Activated naive CD4-positive, alpha-beta T cell treated with anti-CD3 and anti-CD28 coated beads, Interleukin-2, amount 50 U/mL, for 72 hours (primary cell): ENCODE measurements at regions not wholly inside any gene's neighbourhood (a gene's known extent, or its start where the extent isn't known, plus 50 kb on each side); places are given as distances from the start of the nearest gene placed in this dataset.

ENCODE experiments used
- ATAC-seq, 2 donors: fragments of 150-1000 bp; cut with Tn5 transposase; 2 replicates each; pipeline ENCODE4 v1.10.0; 2021; ENCODE audit warnings: mild to moderate bottlenecking in 2 of 2, moderate library complexity in 2 of 2
- DNase-seq, 2 donors: peaks; one replicate each; pipeline ENCODE4 v3.0.0; 2021 to 2022; ENCODE audit warnings: low spot score in 2 of 2
- H3K27ac Mint-ChIP-seq, 2 donors: one replicate each; pipeline ENCODE4 v1.8.0; 2022; ENCODE audit warnings: mild to moderate bottlenecking in 2 of 2, mixed read lengths in 2 of 2
- H3K36me3 Mint-ChIP-seq, 2 donors: one replicate each; pipeline ENCODE4 v1.8.0; 2022; ENCODE audit warnings: mixed read lengths in 2 of 2
- H3K9me3 Mint-ChIP-seq, 2 donors: one replicate each; pipeline ENCODE4 v1.8.0; 2022; ENCODE audit warnings: mixed read lengths in 2 of 2

GRCh38 chr10:106520698-106521097 lies 643.8 kb downstream of the SORCS1 start:
- Mint-ChIP-seq H3K27ac (no peak overlapping the region), H3K36me3 (no peaks in the 10 kb centered on the region), H3K9me3 (no peaks in the 10 kb centered on the region)
- no peak for DNase-seq
- ATAC-seq = no peak

- ATAC-seq (no peak), DNase-seq (no peak)
- Mint-ChIP-seq H3K9me3 (no peaks in the 10 kb centered on the region), H3K36me3 (no peaks in the 10 kb centered on the region), H3K27ac (no peak overlapping the region)
Observed at GRCh38 chr10:106519376-106520030, 645.0 kb downstream of the SORCS1 start.

GRCh38 chr10:106515206-106515790 lies 649.2 kb downstream of the SORCS1 start:
- Mint-ChIP-seq H3K27ac (no peak overlapping the region), H3K9me3 (peaks cover 0 to 11% of the 10 kb centered on the region in 2 donors), H3K36me3 (peaks cover 0 to 6% of the 10 kb centered on the region in 2 donors)
- DNase-seq = no peak
- ATAC-seq = no peak

- Mint-ChIP-seq H3K36me3 (peaks cover 0 to 6% of the 10 kb centered on the region in 2 donors), H3K9me3 (peaks cover 4 to 11% of the 10 kb centered on the region in 2 donors), H3K27ac (no peak overlapping the region)
- ATAC-seq = no peak
- DNase-seq = no peak
Observed at GRCh38 chr10:106513352-106513771, 651.1 kb downstream of the SORCS1 start.

- no peak for ATAC-seq
- no peak overlapping the region for H3K27ac Mint-ChIP-seq
Observed at GRCh38 chr10:106511917-106512316, 652.6 kb downstream of the SORCS1 start.

GRCh38 chr10:106508950-106509349 lies 655.6 kb downstream of the SORCS1 start:
- H3K9me3 Mint-ChIP-seq = peaks cover 10 to 14% of the 10 kb centered on the region in 2 donors
- DNase-seq = no peak
- H3K27ac Mint-ChIP-seq = no peak overlapping the region
- ATAC-seq = no peak
- peaks cover 0 to 5% of the 10 kb centered on the region in 2 donors for H3K36me3 Mint-ChIP-seq

More at GRCh38 chr10:106511917-106512316, 652.6 kb downstream of the SORCS1 start:
- no peak for DNase-seq
- Mint-ChIP-seq H3K36me3 (peaks cover 0 to 6% of the 10 kb centered on the region in 2 donors), H3K9me3 (peaks cover 10 to 16% of the 10 kb centered on the region in 2 donors)

- DNase-seq = no peak
- Mint-ChIP-seq H3K36me3 (no peaks in the 10 kb centered on the region), H3K27ac (no peak overlapping the region), H3K9me3 (peaks cover 10 to 13% of the 10 kb centered on the region in 2 donors)
- ATAC-seq = no peak
Observed at GRCh38 chr10:106506526-106507283, 657.8 kb downstream of the SORCS1 start.

- H3K9me3 Mint-ChIP-seq = peaks cover 10 to 17% of the 10 kb centered on the region in 2 donors
- no peak overlapping the region for H3K27ac Mint-ChIP-seq
Observed at GRCh38 chr10:106504536-106504935, 660.0 kb downstream of the SORCS1 start.

GRCh38 chr10:106502641-106503040 lies 661.9 kb downstream of the SORCS1 start:
- no peak for DNase-seq
- Mint-ChIP-seq H3K27ac (no peak overlapping the region), H3K36me3 (no peaks in the 10 kb centered on the region), H3K9me3 (peaks cover 5 to 16% of the 10 kb centered on the region in 2 donors)
- ATAC-seq = no peak

More at GRCh38 chr10:106504536-106504935, 660.0 kb downstream of the SORCS1 start:
- ATAC-seq (no peak), DNase-seq (no peak)
- no peaks in the 10 kb centered on the region for H3K36me3 Mint-ChIP-seq

GRCh38 chr10:106500925-106501525 lies 663.5 kb downstream of the SORCS1 start:
- no peaks in the 10 kb centered on the region for H3K36me3 Mint-ChIP-seq
- H3K9me3 Mint-ChIP-seq = peaks cover 0 to 15% of the 10 kb centered on the region in 2 donors
- DNase-seq = no peak
- no peak for ATAC-seq
- no peak overlapping the region for H3K27ac Mint-ChIP-seq

GRCh38 chr10:106500041-106500924 lies 664.2 kb downstream of the SORCS1 start:
- DNase-seq (no peak), ATAC-seq (no peak)
- no peaks in the 10 kb centered on the region for H3K36me3 Mint-ChIP-seq
- peaks cover 0 to 15% of the 10 kb centered on the region in 2 donors for H3K9me3 Mint-ChIP-seq
- no peak overlapping the region for H3K27ac Mint-ChIP-seq

- Mint-ChIP-seq H3K27ac (no peak overlapping the region), H3K36me3 (no peaks in the 10 kb centered on the region), H3K9me3 (peaks cover 0 to 14% of the 10 kb centered on the region in 2 donors)
- no peak for DNase-seq
- no peak for ATAC-seq
Observed at GRCh38 chr10:106499448-106499847, 665.1 kb downstream of the SORCS1 start.

GRCh38 chr10:106498675-106499074 lies 665.8 kb downstream of the SORCS1 start:
- peaks cover 0 to 12% of the 10 kb centered on the region in 2 donors for H3K9me3 Mint-ChIP-seq
- DNase-seq (no peak), ATAC-seq (no peak)
- no peak overlapping the region for H3K27ac Mint-ChIP-seq
- H3K36me3 Mint-ChIP-seq = no peaks in the 10 kb centered on the region

GRCh38 chr10:106495931-106496330 lies 668.6 kb downstream of the SORCS1 start:
- no peak overlapping the region for H3K27ac Mint-ChIP-seq
- DNase-seq (no peak), ATAC-seq (no peak)
- H3K9me3 Mint-ChIP-seq = peaks cover 0 to 12% of the 10 kb centered on the region in 2 donors
- no peaks in the 10 kb centered on the region for H3K36me3 Mint-ChIP-seq

GRCh38 chr10:106493751-106494150 lies 670.8 kb downstream of the SORCS1 start:
- Mint-ChIP-seq H3K27ac (no peak overlapping the region), H3K36me3 (no peaks in the 10 kb centered on the region), H3K9me3 (peaks cover 0 to 8% of the 10 kb centered on the region in 2 donors)
- DNase-seq (no peak), ATAC-seq (no peak)

- Mint-ChIP-seq H3K36me3 (no peaks in the 10 kb centered on the region), H3K9me3 (peaks cover 0 to 8% of the 10 kb centered on the region in 2 donors), H3K27ac (no peak overlapping the region)
- no peak for ATAC-seq
- DNase-seq = no peak
Observed at GRCh38 chr10:106493226-106493625, 671.3 kb downstream of the SORCS1 start.
